B cell (primary cell): ENCODE measurements at regions not wholly inside any gene's neighbourhood (a gene's known extent, or its start where the extent isn't known, plus 50 kb on each side); places are given as distances from the start of the nearest gene placed in this dataset.

ENCODE experiments used
- ATAC-seq: fragments of 200-7000 bp; cut with Tn5 transposase; one replicate; pipeline ENCODE4 v1.10.0; 2021; ENCODE audit warnings: low read depth, mild to moderate bottlenecking, moderate number of reproducible peaks, moderate library complexity
- CTCF ChIA-PET: fragments of 350-600 bp; sonication (Branson Sonifier 250); formaldehyde crosslinking; loops from one replicate; lab custom pipeline; 2021; ENCODE audit warnings: antibody characterized with exemption, inconsistent platforms; lab: Charles Lee
- POLR2A ChIA-PET: fragments of 350-600 bp; sonication (Branson Sonifier 250); formaldehyde crosslinking; loops from one replicate; lab custom pipeline; 2021; ENCODE audit warnings: antibody characterized with exemption; lab: Charles Lee
- DNase-seq: peaks from one replicate; pipeline ENCODE4 v3.0.0; 2013
- H2AFZ ChIP-seq: 2 replicates; pipeline ENCODE4 v1.6.1; 2012; ENCODE audit warnings: mild to moderate bottlenecking, low read depth, low read length; ENCODE audit not compliant: insufficient read depth, poor library complexity, severe bottlenecking
- H3K27ac ChIP-seq, 2 donors: 1 replicate in 1 of 2; 2 replicates in 1 of 2; pipeline ENCODE4 v1.5.1; 2012 to 2013; ENCODE audit warnings: low read length in 2 of 2, mild to moderate bottlenecking in 2 of 2, moderate library complexity in 1 of 2
- H3K27me3 ChIP-seq, 4 experiments: fragments of 200-600 bp in 1 of 4; sonication (generic) in 1 of 4; replicated peaks in 1 of 4; 1 replicate in 2 of 4; 2 replicates in 2 of 4; pipeline versions ENCODE4 v1.6.1 to v1.7.0; 2013 to 2016; ENCODE audit warnings: low read length in 3 of 4, mild to moderate bottlenecking in 2 of 4, mixed read lengths in 1 of 4, moderate library complexity in 1 of 4; ENCODE audit not compliant: insufficient read depth in 4 of 4, control insufficient read depth in 3 of 4; ENCODE audit errors: control extremely low read depth in 1 of 4
- H3K36me3 ChIP-seq, 2 experiments: replicated peaks in 1 of 2; 1 replicate in 1 of 2; 2 replicates in 1 of 2; pipeline versions ENCODE4 v1.6.1 to v1.7.1; 2013; ENCODE audit warnings: low read length in 1 of 2; ENCODE audit not compliant: insufficient read depth in 2 of 2, control insufficient read depth in 1 of 2; ENCODE audit errors: control extremely low read depth in 1 of 2, extremely low read depth in 1 of 2
- H3K4me1 ChIP-seq, 2 donors: fragments of 200-600 bp in 1 of 2; sonication (generic) in 1 of 2; 1 replicate in 1 of 2; 2 replicates in 1 of 2; pipeline versions ENCODE4 v1.5.1 to v1.6.1; 2013 to 2017; ENCODE audit warnings: low read length in 2 of 2; ENCODE audit not compliant: control insufficient read depth in 2 of 2, insufficient read depth in 2 of 2
- H3K4me2 ChIP-seq: replicated peaks from 2 replicates; pipeline ENCODE3; 2012; ENCODE audit warnings: mild to moderate bottlenecking, low read depth, low read length; ENCODE audit not compliant: poor library complexity, severe bottlenecking
- H3K4me3 ChIP-seq, 5 experiments: fragments of 200-600 bp in 1 of 5; sonication (generic) in 1 of 5; 1 replicate in 3 of 5; 2 replicates in 2 of 5; pipeline versions ENCODE4 v1.5.1 to v1.7.0; 2011 to 2016; ENCODE audit warnings: low read length in 4 of 5, mild to moderate bottlenecking in 4 of 5, low read depth in 2 of 5, control low read depth in 1 of 5, moderate library complexity in 1 of 5; ENCODE audit not compliant: insufficient read depth in 1 of 5; ENCODE audit errors: control extremely low read depth in 1 of 5, extremely low read depth in 1 of 5
- H3K79me2 ChIP-seq: fragments of 200-600 bp; sonication (generic); one replicate; pipeline ENCODE4 v1.6.0; 2016; ENCODE audit warnings: low read length; ENCODE audit not compliant: control insufficient read depth, insufficient read depth
- H3K9ac ChIP-seq: fragments of 200-600 bp; sonication (generic); 2 replicates; pipeline ENCODE4 v1.6.1; 2017; ENCODE audit warnings: mild to moderate bottlenecking, low read length, moderate library complexity
- H3K9me3 ChIP-seq, 3 donors: one replicate each; pipeline versions ENCODE4 v1.6.1 to v1.7.1; 2013; ENCODE audit warnings: low read length in 2 of 3; ENCODE audit not compliant: control insufficient read depth in 2 of 3, insufficient read depth in 1 of 3; ENCODE audit errors: control extremely low read depth in 1 of 3
- H4K20me1 ChIP-seq: 2 replicates; pipeline ENCODE4 v1.6.0; 2012; ENCODE audit warnings: mild to moderate bottlenecking, low read length; ENCODE audit not compliant: insufficient read depth, control insufficient read depth, poor library complexity, severe bottlenecking
- H3K27ac Mint-ChIP-seq: one replicate; pipeline ENCODE4 v1.8.0; 2021; ENCODE audit warnings: mixed read lengths
- H3K27me3 Mint-ChIP-seq: one replicate; pipeline ENCODE4 v1.8.0; 2021; ENCODE audit warnings: mixed read lengths
- H3K4me1 Mint-ChIP-seq: one replicate; pipeline ENCODE4 v1.8.0; 2021; ENCODE audit warnings: mixed read lengths
- H3K4me3 Mint-ChIP-seq: one replicate; pipeline ENCODE4 v1.8.0; 2021; ENCODE audit warnings: mixed read lengths
- H3K9me3 Mint-ChIP-seq: one replicate; pipeline ENCODE4 v1.8.0; 2022; ENCODE audit warnings: mixed read lengths; ENCODE audit not compliant: insufficient read depth
- EZH2 ChIP-seq: IDR thresholded peaks from 2 replicates; pipeline ENCODE4 v1.6.1; 2012; ENCODE audit warnings: borderline replicate concordance, low read depth, mild to moderate bottlenecking, moderate library complexity, low read length; ENCODE audit not compliant: insufficient read depth, poor library complexity, severe bottlenecking
- WGBS: methylation state at CpG from one replicate; pipeline ENCODE4 v1.1.5; 2013; ENCODE audit warnings: missing lambda C conversion rate; ENCODE audit not compliant: insufficient coverage; 5-methylcytosine and 5-hydroxymethylcytosine counted together
- intact Hi-C: fragments of 100-400 bp; cut with micrococcal nuclease; formaldehyde crosslinking; loops from one replicate; pipeline ENCODE4 v1.10.0; 2022
- TF ChIP-seq, protein P1 (sequence below): fragments of 200-600 bp; IDR thresholded peaks from one replicate; pipeline ENCODE4 v1.8.0; 2022; ENCODE audit warnings: antibody characterized with exemption, mild to moderate bottlenecking

GRCh38 chr16:47921535-47921934 is 234.3 kb downstream of the ABCC12 start:
- DNase-seq (no peak), ATAC-seq (no peak)
- H3K4me3 Mint-ChIP-seq = no peak overlapping the region
- no peaks in the 10 kb centered on the region for H3K9me3 ChIP-seq
- WGBS = no CpG with 5 or more reads among the region's 1 CpG
- H3K4me1 ChIP-seq = no peaks in the 10 kb centered on the region
- no peaks in the 10 kb centered on the region for H4K20me1 ChIP-seq
- no peaks in the 10 kb centered on the region for H3K79me2 ChIP-seq
- H2AFZ ChIP-seq = no peak overlapping the region
- no peak overlapping the region for H3K4me3 ChIP-seq
- H3K9ac ChIP-seq = no peak overlapping the region
- H3K4me2 ChIP-seq = no peak overlapping the region
- H3K9me3 Mint-ChIP-seq = no peaks in the 10 kb centered on the region
- no peak overlapping the region for H3K27ac Mint-ChIP-seq
- CTCF ChIA-PET = no interaction called here
- no peaks in the 10 kb centered on the region for H3K36me3 ChIP-seq
- H3K27ac ChIP-seq = no peak overlapping the region
- TF ChIP-seq EZH2 = no peak
- TF ChIP-seq, protein P1, sequence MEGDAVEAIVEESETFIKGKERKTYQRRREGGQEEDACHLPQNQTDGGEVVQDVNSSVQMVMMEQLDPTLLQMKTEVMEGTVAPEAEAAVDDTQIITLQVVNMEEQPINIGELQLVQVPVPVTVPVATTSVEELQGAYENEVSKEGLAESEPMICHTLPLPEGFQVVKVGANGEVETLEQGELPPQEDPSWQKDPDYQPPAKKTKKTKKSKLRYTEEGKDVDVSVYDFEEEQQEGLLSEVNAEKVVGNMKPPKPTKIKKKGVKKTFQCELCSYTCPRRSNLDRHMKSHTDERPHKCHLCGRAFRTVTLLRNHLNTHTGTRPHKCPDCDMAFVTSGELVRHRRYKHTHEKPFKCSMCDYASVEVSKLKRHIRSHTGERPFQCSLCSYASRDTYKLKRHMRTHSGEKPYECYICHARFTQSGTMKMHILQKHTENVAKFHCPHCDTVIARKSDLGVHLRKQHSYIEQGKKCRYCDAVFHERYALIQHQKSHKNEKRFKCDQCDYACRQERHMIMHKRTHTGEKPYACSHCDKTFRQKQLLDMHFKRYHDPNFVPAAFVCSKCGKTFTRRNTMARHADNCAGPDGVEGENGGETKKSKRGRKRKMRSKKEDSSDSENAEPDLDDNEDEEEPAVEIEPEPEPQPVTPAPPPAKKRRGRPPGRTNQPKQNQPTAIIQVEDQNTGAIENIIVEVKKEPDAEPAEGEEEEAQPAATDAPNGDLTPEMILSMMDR = no peak
- no peaks in the 10 kb centered on the region for H3K27me3 Mint-ChIP-seq
- intact Hi-C loops = no loop called here
- POLR2A ChIA-PET = no interaction called here
- H3K4me1 Mint-ChIP-seq = no peaks in the 10 kb centered on the region
- H3K27me3 ChIP-seq = no peaks in the 10 kb centered on the region

DNA sequence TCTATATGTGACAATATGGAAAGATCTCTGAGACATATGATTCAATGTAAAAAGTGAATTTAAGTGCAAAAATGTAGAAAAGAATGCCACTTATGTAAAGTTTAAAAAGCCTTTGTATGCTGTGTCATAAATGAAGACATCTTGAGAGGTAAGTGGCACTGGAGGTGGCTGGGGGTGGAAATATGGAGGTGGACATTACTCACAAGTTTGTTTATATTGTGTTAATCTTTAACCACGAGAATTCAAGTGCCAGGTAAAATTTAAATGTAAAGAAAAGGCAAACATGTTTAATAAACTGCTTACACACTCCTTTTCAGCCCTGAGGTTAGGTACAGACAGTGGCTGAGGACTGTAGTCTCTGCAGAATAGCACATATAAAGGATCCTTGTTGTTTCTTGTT is 235.1 kb downstream of the ABCC12 start:
- POLR2A ChIA-PET = no interaction called here
- no CpG with 5 or more reads among the region's 1 CpG for WGBS
- DNase-seq (no peak), ATAC-seq (no peak)
- Histone ChIP-seq H3K4me2 (no peak overlapping the region), H3K27me3 (no peaks in the 10 kb centered on the region), H3K36me3 (no peaks in the 10 kb centered on the region), H2AFZ (no peak overlapping the region), H3K9me3 (no peaks in the 10 kb centered on the region), H3K79me2 (no peaks in the 10 kb centered on the region), H3K4me3 (no peak overlapping the region), H3K4me1 (no peaks in the 10 kb centered on the region), H3K9ac (no peak overlapping the region), H4K20me1 (no peaks in the 10 kb centered on the region), H3K27ac (no peak overlapping the region)
- CTCF ChIA-PET = no interaction called here
- Mint-ChIP-seq H3K27ac (no peak overlapping the region), H3K4me1 (no peaks in the 10 kb centered on the region), H3K4me3 (no peak overlapping the region), H3K27me3 (no peaks in the 10 kb centered on the region), H3K9me3 (no peaks in the 10 kb centered on the region)
- intact Hi-C loops = no loop called here
- TF ChIP-seq EZH2 = no peak
- TF ChIP-seq, protein P1 = no peak
